ENCODE measurements at regions not wholly inside any gene's neighbourhood (a gene's known extent, or its start where the extent isn't known, plus 50 kb on each side); places are given as distances from the start of the nearest gene placed in this dataset.
"Not testable (repeated sequence)": the region's sequence is repeated elsewhere in the genome, so short reads cannot be mapped to it uniquely, and the experiment has no call there.

GRCh38 chrX:40530509-40530908 lies 50.3 kb upstream of the ATP6AP2 start:
- no peak for DNase-seq (ENCODE audit: low read depth in 2 of 2)

- no peak for DNase-seq (ENCODE audit: low read depth in 2 of 2)
These were observed 53.2 kb upstream of the ATP6AP2 start for GRCh38 chrX:40527543-40527942.

- no peak for DNase-seq (ENCODE audit: low read depth in 2 of 2)
These were observed 54.4 kb upstream of the ATP6AP2 start for GRCh38 chrX:40526412-40526811.

- DNase-seq (ENCODE audit: low read depth in 2 of 2): not testable (repeated sequence)
These were observed 54.9 kb upstream of the ATP6AP2 start for GRCh38 chrX:40525901-40526300.

GRCh38 chrX:40524423-40524822 lies 56.3 kb upstream of the ATP6AP2 start:
- no peak for DNase-seq (ENCODE audit: low read depth in 2 of 2)

- no peak for DNase-seq (ENCODE audit: low read depth in 2 of 2)
These were observed 56.9 kb upstream of the ATP6AP2 start for GRCh38 chrX:40523852-40524251.

GRCh38 chrX:40521868-40522450 lies 58.8 kb upstream of the ATP6AP2 start:
- no peak for DNase-seq (ENCODE audit: low read depth in 2 of 2)

GRCh38 chrX:40514376-40514775 lies 66.4 kb upstream of the ATP6AP2 start:
- DNase-seq (ENCODE audit: low read depth in 2 of 2): no peak

- DNase-seq (ENCODE audit: low read depth in 2 of 2): no peak
These were observed 66.9 kb upstream of the ATP6AP2 start for GRCh38 chrX:40513835-40514234.

- no peak for DNase-seq (ENCODE audit: low read depth in 2 of 2)
These were observed 67.8 kb upstream of the ATP6AP2 start for GRCh38 chrX:40513012-40513411.

GRCh38 chrX:40511258-40511657 lies 69.5 kb upstream of the ATP6AP2 start:
- no peak for DNase-seq (ENCODE audit: low read depth in 2 of 2)

- no peak for DNase-seq (ENCODE audit: low read depth in 2 of 2)
These were observed 72.2 kb upstream of the ATP6AP2 start for GRCh38 chrX:40508560-40508959.

GRCh38 chrX:40506201-40506985 lies 74.4 kb upstream of the ATP6AP2 start:
- no peak for DNase-seq (ENCODE audit: low read depth in 2 of 2)

GRCh38 chrX:40504801-40505605 lies 75.8 kb upstream of the ATP6AP2 start:
- DNase-seq (ENCODE audit: low read depth in 2 of 2): no peak

GRCh38 chrX:40503094-40503493 lies 77.7 kb upstream of the ATP6AP2 start:
- no peak for DNase-seq (ENCODE audit: low read depth in 2 of 2)

- DNase-seq (ENCODE audit: low read depth in 2 of 2): no peak
These were observed 78.1 kb upstream of the ATP6AP2 start for GRCh38 chrX:40502688-40503087.

GRCh38 chrX:40501164-40501855 lies 79.5 kb upstream of the ATP6AP2 start:
- no peak for DNase-seq (ENCODE audit: low read depth in 2 of 2)

- no peak for DNase-seq (ENCODE audit: low read depth in 2 of 2)
These were observed 84.0 kb upstream of the ATP6AP2 start for GRCh38 chrX:40496728-40497127.

- no peak for DNase-seq (ENCODE audit: low read depth in 2 of 2)
These were observed 85.1 kb upstream of the ATP6AP2 start for GRCh38 chrX:40495659-40496058.

GRCh38 chrX:40494005-40494404 lies 86.8 kb upstream of the ATP6AP2 start:
- DNase-seq (ENCODE audit: low read depth in 2 of 2): no peak

GRCh38 chrX:40488296-40488695 lies 92.5 kb upstream of the ATP6AP2 start:
- DNase-seq (ENCODE audit: low read depth in 2 of 2): no peak

GRCh38 chrX:40485973-40486372 lies 94.8 kb upstream of the ATP6AP2 start:
- no peak for DNase-seq (ENCODE audit: low read depth in 2 of 2)
